PC-3 (cell line): ENCODE measurements at regions not wholly inside any gene's neighbourhood (a gene's known extent, or its start where the extent isn't known, plus 50 kb on each side); places are given as distances from the start of the nearest gene placed in this dataset.

Source experiments
- ATAC-seq: fragments of 200-7000 bp; cut with Tn5 transposase; 2 replicates; pipeline ENCODE4 v1.9.1; 2020; ENCODE audit warnings: mild to moderate bottlenecking, moderate library complexity
- BruUV-seq: library from RNA; stranded (reverse); fragments of 400-500 nt; replicated peaks from 2 replicates; lab custom pipeline; 2021; lab: Mats Ljungman, UMichigan
- CTCF ChIA-PET: fragments of 300-600 bp; sonication (Branson Sonifier 250); formaldehyde crosslinking; loops from one replicate; lab custom pipeline; 2022; ENCODE audit warnings: antibody characterized with exemption; lab: Charles Lee
- POLR2A ChIA-PET: fragments of 300-600 bp; sonication (Branson Sonifier 250); formaldehyde crosslinking; loops from one replicate; lab custom pipeline; 2022; ENCODE audit warnings: antibody characterized with exemption; ENCODE audit not compliant: unreplicated experiment; lab: Charles Lee
- DNase-seq: peaks from one replicate; pipeline ENCODE4 v3.0.0-alpha.2; 2015
- H2AFZ ChIP-seq: fragments of 300-600 bp; sonication (generic); 2 replicates; pipeline ENCODE4 v1.6.0; 2016; ENCODE audit warnings: antibody characterized with exemption, low read length
- H3F3A ChIP-seq: fragments of 300-600 bp; sonication (generic); one replicate; pipeline ENCODE4 v1.6.0; 2017; ENCODE audit warnings: antibody characterized with exemption, low read length, control low read depth, mild to moderate bottlenecking; ENCODE audit not compliant: unreplicated experiment
- H3K27ac ChIP-seq: fragments of 300-600 bp; sonication (generic); 2 replicates; pipeline ENCODE4 v1.5.1; 2016; ENCODE audit warnings: mild to moderate bottlenecking, low read length
- H3K27me3 ChIP-seq: fragments of 300-600 bp; sonication (generic); 2 replicates; pipeline ENCODE4 v1.6.1; 2016; ENCODE audit warnings: low read length, mixed read lengths
- H3K36me3 ChIP-seq: fragments of 300-600 bp; sonication (generic); 2 replicates; pipeline ENCODE4 v1.6.1; 2016; ENCODE audit warnings: low read depth, mixed run types, low read length, mixed read lengths
- H3K4me1 ChIP-seq: fragments of 300-600 bp; sonication (generic); 2 replicates; pipeline ENCODE4 v1.5.1; 2016; ENCODE audit warnings: low read length; ENCODE audit not compliant: insufficient read depth
- H3K4me2 ChIP-seq: fragments of 300-600 bp; sonication (generic); 2 replicates; pipeline ENCODE4 v1.6.0; 2016; ENCODE audit warnings: low read length
- H3K4me3 ChIP-seq: fragments of 300-600 bp; sonication (generic); 2 replicates; pipeline ENCODE4 v1.5.1; 2016; ENCODE audit warnings: mild to moderate bottlenecking, low read length, mixed read lengths
- H3K79me2 ChIP-seq: fragments of 300-600 bp; sonication (generic); 2 replicates; pipeline ENCODE4 v1.6.1; 2017; ENCODE audit warnings: low read length, mixed read lengths
- H3K9ac ChIP-seq: fragments of 300-600 bp; sonication (generic); 2 replicates; pipeline ENCODE4 v1.6.0; 2016; ENCODE audit warnings: mild to moderate bottlenecking, low read length
- H3K9me2 ChIP-seq: fragments of 300-600 bp; sonication (generic); replicated peaks from 2 replicates; pipeline ENCODE4 v1.6.1; 2016; ENCODE audit warnings: mixed run types, low read length, mixed read lengths
- H3K9me3 ChIP-seq: fragments of 300-600 bp; sonication (generic); 2 replicates; pipeline ENCODE4 v1.6.1; 2016; ENCODE audit warnings: low read length, mixed read lengths
- H4K20me1 ChIP-seq: fragments of 300-600 bp; sonication (generic); 2 replicates; pipeline ENCODE4 v1.6.1; 2016; ENCODE audit warnings: low read length, mixed read lengths
- EZH2 ChIP-seq: fragments of 300-600 bp; sonication (generic); IDR thresholded peaks from one replicate; pipeline ENCODE4 v1.6.1; 2017; ENCODE audit warnings: antibody characterized with exemption, mild to moderate bottlenecking, low read length; ENCODE audit not compliant: unreplicated experiment
- EZH2phosphoT487 ChIP-seq: fragments of 300-600 bp; sonication (generic); IDR thresholded peaks from 2 replicates; pipeline ENCODE4 v1.6.1; 2018; ENCODE audit warnings: mild to moderate bottlenecking, antibody characterized with exemption, low read length, borderline replicate concordance
- intact Hi-C: fragments of 100-400 bp; cut with micrococcal nuclease; formaldehyde crosslinking; loops from 2 replicates; pipeline ENCODE4 v1.9.0; 2023
- TF ChIP-seq, protein P1 (sequence below): fragments of 300-600 bp; sonication (generic); conservative IDR thresholded peaks from 2 replicates; pipeline ENCODE4 v1.5.1; 2017; ENCODE audit warnings: antibody characterized with exemption, low read depth, mild to moderate bottlenecking, low read length

DNA sequence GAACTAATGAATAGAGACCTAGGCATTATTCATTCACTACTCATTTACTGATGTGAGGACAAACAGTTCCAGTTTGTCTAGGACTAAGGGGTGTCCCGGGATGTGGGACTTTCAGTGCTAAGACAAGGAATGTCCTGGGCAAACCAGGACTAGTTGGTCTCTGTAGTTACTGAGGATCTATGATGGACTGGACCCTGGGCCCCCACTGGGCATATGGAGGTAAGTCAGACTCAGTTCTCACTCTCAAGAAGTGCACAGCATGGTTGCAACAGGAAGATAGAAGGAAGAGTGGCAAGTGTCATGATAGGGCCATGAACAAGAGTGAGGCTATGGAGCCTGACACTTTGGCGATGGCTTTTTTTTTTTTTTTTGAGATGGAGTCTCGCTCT lies 128.2 kb downstream of the MYCN start:
- Histone ChIP-seq H3K9me2 (no peaks in the 10 kb centered on the region), H3K36me3 (no peaks in the 10 kb centered on the region), H3K79me2 (no peaks in the 10 kb centered on the region), H3K9me3 (no peaks in the 10 kb centered on the region), H3K4me3 (no peak overlapping the region), H3K9ac (no peak overlapping the region), H2AFZ (no peak overlapping the region), H3K4me1 (no peaks in the 10 kb centered on the region), H3K27ac (no peak overlapping the region), H4K20me1 (no peaks in the 10 kb centered on the region), H3K4me2 (no peak overlapping the region), H3K27me3 (no peaks in the 10 kb centered on the region), H3F3A (no peaks in the 10 kb centered on the region)
- no TSS peak for BruUV-seq
- no peak for ATAC-seq
- POLR2A ChIA-PET = no interaction called here
- CTCF ChIA-PET = no interaction called here
- TF ChIP-seq EZH2phosphoT487 (no peak), EZH2 (no peak)
- TF ChIP-seq, protein P1, sequence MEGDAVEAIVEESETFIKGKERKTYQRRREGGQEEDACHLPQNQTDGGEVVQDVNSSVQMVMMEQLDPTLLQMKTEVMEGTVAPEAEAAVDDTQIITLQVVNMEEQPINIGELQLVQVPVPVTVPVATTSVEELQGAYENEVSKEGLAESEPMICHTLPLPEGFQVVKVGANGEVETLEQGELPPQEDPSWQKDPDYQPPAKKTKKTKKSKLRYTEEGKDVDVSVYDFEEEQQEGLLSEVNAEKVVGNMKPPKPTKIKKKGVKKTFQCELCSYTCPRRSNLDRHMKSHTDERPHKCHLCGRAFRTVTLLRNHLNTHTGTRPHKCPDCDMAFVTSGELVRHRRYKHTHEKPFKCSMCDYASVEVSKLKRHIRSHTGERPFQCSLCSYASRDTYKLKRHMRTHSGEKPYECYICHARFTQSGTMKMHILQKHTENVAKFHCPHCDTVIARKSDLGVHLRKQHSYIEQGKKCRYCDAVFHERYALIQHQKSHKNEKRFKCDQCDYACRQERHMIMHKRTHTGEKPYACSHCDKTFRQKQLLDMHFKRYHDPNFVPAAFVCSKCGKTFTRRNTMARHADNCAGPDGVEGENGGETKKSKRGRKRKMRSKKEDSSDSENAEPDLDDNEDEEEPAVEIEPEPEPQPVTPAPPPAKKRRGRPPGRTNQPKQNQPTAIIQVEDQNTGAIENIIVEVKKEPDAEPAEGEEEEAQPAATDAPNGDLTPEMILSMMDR = no peak
- DNase-seq = no peak
- intact Hi-C loops = no loop called here

DNA sequence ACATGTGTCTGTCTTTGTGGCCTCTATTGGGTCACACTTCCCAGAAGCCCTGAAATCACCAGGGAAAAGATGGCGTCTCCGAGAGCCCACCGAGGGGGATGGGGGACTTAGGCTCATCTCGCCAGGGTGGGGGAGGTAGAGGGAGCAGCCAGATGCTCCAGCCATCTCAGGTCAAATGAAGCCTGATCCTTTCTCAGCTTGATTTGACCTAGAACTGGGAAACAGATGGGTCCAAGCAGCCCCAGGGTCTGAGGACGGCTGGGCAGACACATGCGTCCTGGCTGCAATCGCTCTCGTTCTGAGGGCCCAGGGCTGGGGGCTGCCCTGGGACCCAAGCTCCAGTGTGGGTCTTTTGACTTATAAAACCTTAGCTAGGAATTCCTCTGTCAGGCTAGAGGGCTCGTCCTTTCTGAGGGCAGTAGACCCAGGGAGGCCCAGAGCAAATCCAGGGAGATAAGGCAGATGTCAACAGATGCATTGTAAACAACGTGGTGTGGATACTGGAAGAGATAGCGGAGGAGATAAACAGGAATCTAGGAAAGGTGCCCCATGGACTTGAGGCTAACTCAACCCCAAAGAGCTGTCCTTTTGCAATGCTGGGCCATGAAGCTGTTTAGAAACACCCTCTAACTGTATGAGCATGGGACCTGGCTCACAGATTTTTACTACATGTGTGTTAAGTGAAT lies 127.7 kb downstream of the MYCN start:
- ChIA-PET CTCF (no interaction called here), POLR2A (no interaction called here)
- H3K36me3 ChIP-seq = no peaks in the 10 kb centered on the region
- H2AFZ ChIP-seq = no peak overlapping the region
- no peaks in the 10 kb centered on the region for H3K4me1 ChIP-seq
- H3K4me2 ChIP-seq = no peak overlapping the region
- no peak overlapping the region for H3K9ac ChIP-seq
- H3F3A ChIP-seq = no peaks in the 10 kb centered on the region
- H3K9me3 ChIP-seq = no peaks in the 10 kb centered on the region
- no TSS peak for BruUV-seq
- H3K79me2 ChIP-seq = no peaks in the 10 kb centered on the region
- H4K20me1 ChIP-seq = no peaks in the 10 kb centered on the region
- H3K9me2 ChIP-seq = no peaks in the 10 kb centered on the region
- no peak overlapping the region for H3K4me3 ChIP-seq
- intact Hi-C loops = no loop called here
- TF ChIP-seq EZH2phosphoT487 = no peak
- no peak for TF ChIP-seq EZH2
- TF ChIP-seq, protein P1 = no peak
- DNase-seq (no peak), ATAC-seq (no peak)
- no peaks in the 10 kb centered on the region for H3K27me3 ChIP-seq
- H3K27ac ChIP-seq = no peak overlapping the region

GRCh38 chr2:16067444-16067843 lies 127.1 kb downstream of the MYCN start:
- H3K9me3 ChIP-seq = no peaks in the 10 kb centered on the region
- ATAC-seq (no peak), DNase-seq (no peak)
- H3K4me3 ChIP-seq = no peak overlapping the region
- ChIA-PET POLR2A (no interaction called here), CTCF (no interaction called here)
- H3K4me2 ChIP-seq = no peak overlapping the region
- no peak overlapping the region for H3K27ac ChIP-seq
- TF ChIP-seq EZH2phosphoT487 (no peak), EZH2 (no peak)
- TF ChIP-seq, protein P1 = no peak
- H3F3A ChIP-seq = no peaks in the 10 kb centered on the region
- BruUV-seq = no TSS peak
- H3K9me2 ChIP-seq = no peaks in the 10 kb centered on the region
- no peak overlapping the region for H3K9ac ChIP-seq
- no peaks in the 10 kb centered on the region for H3K36me3 ChIP-seq
- H2AFZ ChIP-seq = no peak overlapping the region
- H3K79me2 ChIP-seq = no peaks in the 10 kb centered on the region
- H4K20me1 ChIP-seq = no peaks in the 10 kb centered on the region
- no peaks in the 10 kb centered on the region for H3K4me1 ChIP-seq
- intact Hi-C loops = no loop called here
- no peaks in the 10 kb centered on the region for H3K27me3 ChIP-seq
